ENCODE measurements at regions not wholly inside any gene's neighbourhood (a gene's known extent, or its start where the extent isn't known, plus 50 kb on each side); places are given as distances from the start of the nearest gene placed in this dataset.
"Not testable (repeated sequence)": the region's sequence is repeated elsewhere in the genome, so short reads cannot be mapped to it uniquely, and the experiment has no call there.

DNA sequence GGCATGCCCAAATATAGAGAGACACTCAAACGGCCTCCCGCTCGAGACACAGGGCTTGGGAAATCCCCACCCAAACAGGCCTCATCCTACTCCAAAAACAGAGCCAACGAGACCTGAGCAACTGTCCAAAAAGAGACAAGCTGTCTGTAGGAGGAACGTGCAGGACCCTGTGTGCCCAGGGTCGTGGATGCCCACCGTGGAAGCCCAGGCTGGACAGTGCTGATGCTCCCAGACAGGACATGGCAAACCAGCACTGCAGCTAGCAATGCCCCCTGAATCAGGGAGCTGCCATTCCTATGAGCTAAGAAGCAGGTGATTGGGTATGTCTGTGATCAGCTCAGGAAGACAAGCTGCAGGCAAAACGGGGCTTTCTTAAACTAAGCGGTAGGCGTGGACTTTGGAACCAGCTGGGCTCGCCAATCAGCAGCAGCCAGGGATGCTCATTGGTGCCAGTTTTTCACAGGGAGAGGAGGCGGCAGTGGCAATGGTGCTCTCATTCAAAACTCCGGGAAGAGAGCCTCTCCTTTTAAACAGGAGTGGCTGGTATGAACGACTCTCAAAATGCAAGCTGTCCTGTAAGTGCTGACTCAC lies 113.1 kb upstream of the IRX2 start:
- TF ChIP-seq, protein P1, sequence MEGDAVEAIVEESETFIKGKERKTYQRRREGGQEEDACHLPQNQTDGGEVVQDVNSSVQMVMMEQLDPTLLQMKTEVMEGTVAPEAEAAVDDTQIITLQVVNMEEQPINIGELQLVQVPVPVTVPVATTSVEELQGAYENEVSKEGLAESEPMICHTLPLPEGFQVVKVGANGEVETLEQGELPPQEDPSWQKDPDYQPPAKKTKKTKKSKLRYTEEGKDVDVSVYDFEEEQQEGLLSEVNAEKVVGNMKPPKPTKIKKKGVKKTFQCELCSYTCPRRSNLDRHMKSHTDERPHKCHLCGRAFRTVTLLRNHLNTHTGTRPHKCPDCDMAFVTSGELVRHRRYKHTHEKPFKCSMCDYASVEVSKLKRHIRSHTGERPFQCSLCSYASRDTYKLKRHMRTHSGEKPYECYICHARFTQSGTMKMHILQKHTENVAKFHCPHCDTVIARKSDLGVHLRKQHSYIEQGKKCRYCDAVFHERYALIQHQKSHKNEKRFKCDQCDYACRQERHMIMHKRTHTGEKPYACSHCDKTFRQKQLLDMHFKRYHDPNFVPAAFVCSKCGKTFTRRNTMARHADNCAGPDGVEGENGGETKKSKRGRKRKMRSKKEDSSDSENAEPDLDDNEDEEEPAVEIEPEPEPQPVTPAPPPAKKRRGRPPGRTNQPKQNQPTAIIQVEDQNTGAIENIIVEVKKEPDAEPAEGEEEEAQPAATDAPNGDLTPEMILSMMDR (IDR thresholded peaks at IDR 0.05) = no peak
- Mint-ChIP-seq H3K9me3 (ENCODE audit: unreplicated experiment) (peaks cover 23% of the 10 kb centered on the region), H3K4me1 (ENCODE audit: unreplicated experiment) (no peaks in the 10 kb centered on the region), H3K4me3 (ENCODE audit: unreplicated experiment) (no peak overlapping the region), H3K36me3 (ENCODE audit: unreplicated experiment) (no peaks in the 10 kb centered on the region), H3K27ac (ENCODE audit: unreplicated experiment) (no peak overlapping the region), H3K27me3 (ENCODE audit: unreplicated experiment) (no peaks in the 10 kb centered on the region)
- DNase-seq (ENCODE audit: extremely low spot score, unreplicated experiment) = peak; percentile 66

DNA sequence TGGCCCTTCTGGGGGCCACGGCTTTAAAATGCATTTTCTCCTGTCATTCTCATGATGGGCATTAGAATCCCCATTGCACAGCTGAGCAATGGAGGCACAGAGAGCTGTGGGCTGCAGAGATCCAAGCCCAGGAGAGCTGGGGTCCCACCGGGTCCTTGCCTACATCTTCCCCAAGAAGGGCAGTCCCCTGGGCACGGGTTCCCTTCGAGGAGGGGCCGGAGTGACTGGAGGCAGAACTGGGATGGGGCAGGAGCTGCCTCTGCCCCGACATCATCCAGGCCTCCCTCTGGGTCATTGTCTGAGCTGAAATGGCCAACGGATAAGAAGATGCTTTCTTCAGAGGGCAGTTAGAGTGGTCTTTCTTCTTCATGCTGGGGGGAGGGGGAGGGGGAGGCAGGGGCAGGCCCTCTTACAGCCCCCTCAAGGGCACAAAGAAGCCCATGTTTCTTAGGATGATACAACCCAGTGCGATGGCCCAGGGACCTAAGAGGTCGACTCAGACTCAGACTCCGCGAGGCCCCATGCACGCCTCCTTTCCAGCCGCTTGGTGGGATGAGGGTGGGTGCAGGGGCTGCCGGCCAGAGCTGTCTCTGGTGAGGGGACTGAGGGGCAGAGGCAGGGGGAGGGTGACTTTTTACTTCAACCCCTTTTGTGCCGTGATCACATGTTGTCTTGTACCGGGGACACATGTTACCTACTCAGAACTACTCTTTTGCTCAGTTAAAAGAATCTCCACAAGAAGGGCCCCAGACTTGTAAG lies 112.4 kb upstream of the IRX2 start:
- no peak overlapping the region for H3K27ac Mint-ChIP-seq (ENCODE audit: unreplicated experiment)
- no peaks in the 10 kb centered on the region for H3K36me3 Mint-ChIP-seq (ENCODE audit: unreplicated experiment)
- H3K9me3 Mint-ChIP-seq (ENCODE audit: unreplicated experiment) = peaks cover 24% of the 10 kb centered on the region
- TF ChIP-seq, protein P1 (IDR thresholded peaks at IDR 0.05) = no peak
- no peak overlapping the region for H3K4me3 Mint-ChIP-seq (ENCODE audit: unreplicated experiment)
- no peaks in the 10 kb centered on the region for H3K27me3 Mint-ChIP-seq (ENCODE audit: unreplicated experiment)
- no peaks in the 10 kb centered on the region for H3K4me1 Mint-ChIP-seq (ENCODE audit: unreplicated experiment)
- peak; percentile 76 for DNase-seq (ENCODE audit: extremely low spot score, unreplicated experiment)

DNA sequence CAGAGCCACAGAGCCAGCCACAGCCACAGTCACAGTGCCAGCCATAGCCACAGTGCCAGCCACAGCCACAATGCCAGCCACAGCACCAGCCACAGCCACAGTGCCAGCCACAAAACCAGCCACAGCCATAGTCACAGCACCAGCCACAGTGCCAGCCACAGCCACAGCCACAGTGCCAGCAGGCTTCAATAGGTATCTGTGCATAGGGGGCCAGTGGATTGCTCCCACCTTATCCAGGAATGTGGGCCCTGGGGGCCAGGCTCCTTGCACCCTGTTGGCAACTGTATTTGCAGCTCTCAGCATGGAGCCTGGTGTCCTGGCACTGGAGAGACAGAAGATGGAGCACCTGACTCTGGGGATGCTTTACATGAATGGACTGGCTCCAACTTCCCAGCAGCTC lies 111.7 kb upstream of the IRX2 start:
- Mint-ChIP-seq H3K27ac (ENCODE audit: unreplicated experiment) (no peak overlapping the region), H3K9me3 (ENCODE audit: unreplicated experiment) (peaks cover 24% of the 10 kb centered on the region), H3K36me3 (ENCODE audit: unreplicated experiment) (no peaks in the 10 kb centered on the region), H3K4me1 (ENCODE audit: unreplicated experiment) (no peaks in the 10 kb centered on the region), H3K27me3 (ENCODE audit: unreplicated experiment) (no peaks in the 10 kb centered on the region), H3K4me3 (ENCODE audit: unreplicated experiment) (no peak overlapping the region)
- TF ChIP-seq, protein P1 (IDR thresholded peaks at IDR 0.05) = no peak
- DNase-seq (ENCODE audit: extremely low spot score, unreplicated experiment) = peak; percentile 75

DNA sequence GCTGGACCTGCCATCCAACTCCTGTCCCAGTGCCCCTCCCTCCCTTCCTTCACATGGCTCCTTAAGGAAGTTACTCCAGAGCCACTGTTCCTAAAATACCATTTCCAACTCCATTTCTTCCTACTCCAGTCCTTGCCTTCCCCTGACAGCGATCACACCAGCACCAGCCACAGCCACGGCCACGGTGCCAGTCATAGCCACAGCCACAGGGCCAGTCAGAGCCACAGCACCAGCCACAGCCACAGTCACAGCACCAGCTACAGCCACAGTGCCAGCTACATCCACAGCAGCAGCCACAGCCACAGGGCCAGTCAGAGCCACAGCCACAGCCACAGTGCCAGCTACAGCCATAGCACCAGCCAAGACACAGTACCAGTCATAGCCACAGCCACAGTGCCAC lies 110.7 kb upstream of the IRX2 start:
- H3K9me3 Mint-ChIP-seq (ENCODE audit: unreplicated experiment) = peaks cover 25% of the 10 kb centered on the region
- not testable (repeated sequence) for H3K4me3 Mint-ChIP-seq (ENCODE audit: unreplicated experiment); H3K4me1 Mint-ChIP-seq (ENCODE audit: unreplicated experiment); H3K27me3 Mint-ChIP-seq (ENCODE audit: unreplicated experiment); H3K36me3 Mint-ChIP-seq (ENCODE audit: unreplicated experiment); H3K27ac Mint-ChIP-seq (ENCODE audit: unreplicated experiment); DNase-seq (ENCODE audit: extremely low spot score, unreplicated experiment)

DNA sequence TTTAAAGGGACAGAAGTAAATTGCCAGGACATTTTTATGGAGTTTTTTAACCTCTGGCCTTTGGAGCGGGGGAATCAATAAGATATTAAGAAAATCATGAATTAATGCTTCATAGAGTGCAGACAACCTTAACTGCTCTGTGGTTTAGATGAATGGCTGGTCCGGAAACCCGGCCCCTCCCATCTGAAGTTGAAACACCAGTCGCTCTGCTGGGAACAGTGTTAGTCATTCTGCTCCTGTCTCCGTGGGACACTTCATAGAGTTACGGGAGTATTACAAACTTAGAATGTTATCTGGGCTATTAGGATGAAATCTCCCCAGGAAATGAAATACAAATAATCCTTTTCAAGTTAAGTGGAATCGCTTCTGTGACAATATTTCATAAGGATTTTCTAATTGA lies 110.1 kb upstream of the IRX2 start:
- Mint-ChIP-seq H3K4me1 (ENCODE audit: unreplicated experiment) (no peaks in the 10 kb centered on the region), H3K4me3 (ENCODE audit: unreplicated experiment) (no peak overlapping the region), H3K27ac (ENCODE audit: unreplicated experiment) (no peak overlapping the region), H3K9me3 (ENCODE audit: unreplicated experiment) (peaks cover 23% of the 10 kb centered on the region), H3K36me3 (ENCODE audit: unreplicated experiment) (no peaks in the 10 kb centered on the region), H3K27me3 (ENCODE audit: unreplicated experiment) (no peaks in the 10 kb centered on the region)
- DNase-seq (ENCODE audit: extremely low spot score, unreplicated experiment) = no peak
- TF ChIP-seq, protein P1 (IDR thresholded peaks at IDR 0.05) = no peak
